HG02852 (cell line): ENCODE measurements at regions not wholly inside any gene's neighbourhood (a gene's known extent, or its start where the extent isn't known, plus 50 kb on each side); places are given as distances from the start of the nearest gene placed in this dataset.

Source experiments
- ATAC-seq: cut with Tn5 transposase; IDR thresholded peaks from one replicate; pipeline ENCODE4 v1.9.1; 2021; ENCODE audit warnings: mild to moderate bottlenecking, moderate library complexity; ENCODE audit not compliant: unreplicated experiment

GRCh38 chr10:3471927-3472286, 299.3 kb upstream of the PITRM1 start:
- no peak for ATAC-seq

DNA sequence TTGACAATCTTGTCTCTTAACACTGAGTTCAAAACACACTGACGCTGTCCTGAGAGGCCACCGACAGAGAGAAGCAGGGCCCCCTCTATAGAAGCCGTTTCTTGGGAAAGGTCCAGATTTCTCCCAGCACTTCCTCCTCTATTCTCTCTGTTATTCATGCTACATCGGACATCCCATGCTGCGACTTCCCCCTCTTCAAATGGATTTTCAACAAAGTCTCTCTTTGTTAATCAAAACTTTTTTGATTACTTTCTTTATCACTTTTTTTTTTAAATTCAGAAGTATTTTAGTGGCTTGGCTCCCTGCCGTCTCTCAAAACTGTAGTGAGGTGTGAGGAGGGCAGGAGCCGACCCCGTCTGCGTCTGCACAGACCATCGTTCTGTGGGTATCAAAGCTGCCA, 298.9 kb upstream of the PITRM1 start:
- no peak for ATAC-seq

DNA sequence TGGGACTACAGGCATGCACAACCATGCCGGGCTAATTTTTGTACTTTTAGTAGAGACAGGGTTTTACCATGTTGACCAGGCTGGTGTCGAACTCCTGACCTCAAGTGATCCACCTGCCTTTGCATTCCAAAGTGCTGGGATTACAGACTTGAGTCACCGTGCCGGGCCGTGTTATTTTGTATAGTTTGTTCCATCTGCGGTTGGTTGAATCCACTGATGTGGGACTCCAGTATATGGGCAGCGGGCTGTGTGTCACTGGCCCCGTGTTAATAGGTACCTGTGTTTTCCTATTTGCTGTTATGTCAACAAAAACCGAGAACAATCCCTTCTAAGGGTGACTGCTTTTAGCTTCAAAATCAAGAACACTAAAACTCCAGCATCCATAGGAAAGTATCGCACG, 297.6 kb upstream of the PITRM1 start:
- no peak for ATAC-seq

DNA sequence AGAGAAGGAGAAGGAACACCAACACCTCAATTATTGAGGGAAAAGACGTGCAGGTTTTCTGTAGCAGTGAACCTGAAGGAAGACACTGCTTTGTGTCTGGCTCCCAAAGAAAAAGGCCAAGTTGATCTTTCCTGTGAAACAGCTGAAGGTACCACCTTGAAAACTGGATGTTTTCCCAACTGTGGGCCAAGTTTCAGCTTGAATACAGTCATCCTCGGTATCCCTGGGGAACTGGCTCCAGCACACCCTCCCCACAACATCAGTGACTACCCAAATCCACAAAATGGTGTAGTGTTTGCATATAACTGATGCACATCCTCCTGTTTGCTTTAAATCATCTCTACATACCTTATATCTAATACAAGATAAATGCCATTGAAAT, 297.0 kb upstream of the PITRM1 start:
- no peak for ATAC-seq

GRCh38 chr10:3468919-3469638, 296.5 kb upstream of the PITRM1 start:
- peak; percentile 69 for ATAC-seq

DNA sequence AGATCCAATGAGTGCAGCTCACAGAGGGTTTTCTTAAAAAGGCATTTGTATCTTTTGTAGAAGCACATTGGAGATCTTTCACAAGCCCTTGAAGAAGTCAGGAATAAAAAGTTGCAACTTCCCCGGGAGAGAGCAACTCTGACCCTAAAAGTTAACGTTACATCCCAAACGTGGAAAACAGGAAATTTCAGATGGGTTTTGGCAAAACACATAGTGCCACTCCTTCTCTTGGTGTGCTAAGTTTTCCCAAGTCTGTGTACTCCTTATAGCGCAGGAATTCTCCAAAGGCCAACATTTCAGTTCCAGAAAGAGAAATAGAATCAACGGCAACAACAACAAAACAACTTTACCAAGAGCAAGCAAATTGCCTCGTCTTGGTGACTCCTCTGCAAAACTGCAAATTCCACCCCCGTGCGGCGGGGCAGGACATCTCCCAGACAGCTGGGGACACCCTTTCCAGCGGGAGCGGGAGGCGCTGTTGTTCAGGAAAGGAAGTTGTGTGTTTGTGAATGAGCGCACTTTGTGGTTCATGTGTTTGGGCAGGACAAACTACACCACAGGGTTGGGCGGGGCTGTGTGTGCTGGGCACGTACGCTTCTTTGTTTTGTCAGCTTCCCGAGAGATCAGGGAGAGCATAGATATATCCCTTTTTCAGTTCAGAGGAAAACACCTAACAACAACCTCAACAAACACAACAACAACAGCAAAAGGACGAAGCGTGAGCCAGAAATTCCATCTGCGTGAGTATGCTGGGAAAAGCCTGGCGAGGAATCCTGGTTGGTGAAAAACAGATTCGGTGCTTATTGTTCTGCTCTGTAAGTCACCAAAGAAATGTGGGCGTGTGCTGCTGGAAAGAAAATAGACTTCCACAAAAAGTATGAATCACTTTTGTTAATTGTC, 294.7 kb upstream of the PITRM1 start:
- no peak for ATAC-seq

- ATAC-seq: no peak
Observed at GRCh38 chr10:3465406-3465891, 292.9 kb upstream of the PITRM1 start.

- no peak for ATAC-seq
Observed at GRCh38 chr10:3464760-3465405, 292.3 kb upstream of the PITRM1 start.

- no peak for ATAC-seq
Observed at GRCh38 chr10:3460420-3461128, 288.0 kb upstream of the PITRM1 start.

DNA sequence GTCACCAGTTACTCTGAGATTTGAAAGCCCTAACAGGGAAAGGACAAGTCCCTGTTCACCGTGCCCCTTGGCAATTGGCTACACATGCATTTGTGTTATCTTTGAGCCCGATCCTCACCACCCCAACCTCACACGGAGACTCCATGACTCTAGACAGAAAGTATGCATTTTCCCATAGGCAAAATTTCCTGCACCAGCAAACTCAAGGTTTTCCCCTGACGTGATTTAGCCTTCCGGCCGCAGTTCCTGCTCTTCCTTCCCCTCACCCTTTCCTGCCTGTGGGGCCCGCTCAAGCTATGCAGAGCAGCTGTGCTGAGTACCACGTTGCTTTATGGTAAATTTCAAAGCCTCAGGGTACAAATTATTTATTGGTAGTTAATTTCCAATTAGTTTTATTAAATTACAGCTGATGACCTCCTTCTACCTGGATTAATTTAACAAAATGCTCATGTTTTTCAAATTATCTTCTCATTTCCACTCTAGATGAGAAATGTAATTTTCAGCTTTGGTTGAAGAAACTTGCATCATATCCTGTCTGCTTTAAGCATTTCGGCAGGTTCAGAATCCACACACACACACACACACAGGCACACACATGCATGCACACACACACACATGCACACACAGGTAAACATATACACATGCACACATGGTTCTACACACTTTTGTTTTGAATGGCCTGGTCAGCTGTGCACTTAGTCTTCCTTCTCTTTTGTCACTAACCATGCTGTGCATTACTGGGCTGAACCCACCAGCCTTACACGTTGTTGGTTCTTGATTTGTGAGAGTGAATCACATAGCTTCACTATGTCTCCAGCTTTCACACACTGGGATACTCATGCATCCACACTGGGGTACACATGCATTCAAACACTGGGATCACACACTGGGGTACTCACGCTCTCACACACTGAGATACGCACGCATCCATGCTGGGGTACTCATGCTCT, 283.1 kb upstream of the PITRM1 start:
- no peak for ATAC-seq

DNA sequence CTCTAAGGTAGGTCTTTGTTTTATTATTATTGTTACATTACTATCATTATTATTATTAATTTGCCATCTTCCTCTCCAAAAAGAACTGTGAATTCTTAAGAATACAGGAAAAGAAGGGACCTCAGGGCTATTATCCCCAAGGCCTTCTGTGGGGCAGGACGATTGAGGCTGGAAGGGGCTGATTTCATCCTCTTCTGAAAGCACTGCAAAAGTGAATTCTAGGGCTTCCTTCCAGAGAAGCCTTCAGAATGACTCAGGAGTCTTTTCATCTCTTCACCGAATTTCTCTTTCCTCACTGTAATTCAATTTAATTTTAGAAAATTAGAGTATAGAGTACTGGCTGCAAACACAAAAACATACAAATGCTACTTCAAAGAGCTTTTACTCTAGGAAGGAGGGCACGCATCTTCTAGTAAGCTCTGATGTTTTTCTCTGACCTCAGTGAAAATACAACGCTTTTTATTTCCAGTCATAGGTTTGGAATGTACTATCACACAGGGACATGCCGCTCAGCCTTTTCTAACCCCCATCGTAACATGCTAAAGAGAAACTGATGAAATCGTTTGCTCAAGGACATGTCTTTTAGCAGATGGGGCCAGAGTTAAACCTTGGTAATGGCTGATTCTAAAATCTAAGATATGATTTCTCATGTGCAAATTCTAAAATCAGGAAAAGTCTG, 280.2 kb upstream of the PITRM1 start:
- ATAC-seq: no peak

DNA sequence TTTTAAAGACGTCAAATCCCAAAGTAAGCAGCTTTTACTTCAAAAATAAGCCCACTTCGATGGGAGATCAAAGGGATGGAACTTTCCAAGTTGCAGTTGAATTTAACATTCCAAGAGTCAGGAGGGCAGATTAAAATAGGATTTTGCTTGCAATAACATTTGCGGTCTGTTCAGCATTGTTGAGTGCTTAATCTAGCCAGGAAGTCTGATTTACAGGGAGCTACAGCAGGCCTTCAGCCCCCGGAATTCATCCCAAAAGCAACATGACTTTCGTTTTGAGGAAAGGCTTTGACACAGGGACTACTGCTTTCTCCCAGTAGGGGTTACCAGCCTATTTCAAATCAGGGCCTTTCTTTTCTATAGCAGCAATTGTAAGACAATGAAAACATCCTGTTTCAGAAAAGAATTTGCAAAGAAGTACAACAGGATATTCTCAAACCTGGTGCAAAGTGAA, 279.6 kb upstream of the PITRM1 start:
- no peak for ATAC-seq

DNA sequence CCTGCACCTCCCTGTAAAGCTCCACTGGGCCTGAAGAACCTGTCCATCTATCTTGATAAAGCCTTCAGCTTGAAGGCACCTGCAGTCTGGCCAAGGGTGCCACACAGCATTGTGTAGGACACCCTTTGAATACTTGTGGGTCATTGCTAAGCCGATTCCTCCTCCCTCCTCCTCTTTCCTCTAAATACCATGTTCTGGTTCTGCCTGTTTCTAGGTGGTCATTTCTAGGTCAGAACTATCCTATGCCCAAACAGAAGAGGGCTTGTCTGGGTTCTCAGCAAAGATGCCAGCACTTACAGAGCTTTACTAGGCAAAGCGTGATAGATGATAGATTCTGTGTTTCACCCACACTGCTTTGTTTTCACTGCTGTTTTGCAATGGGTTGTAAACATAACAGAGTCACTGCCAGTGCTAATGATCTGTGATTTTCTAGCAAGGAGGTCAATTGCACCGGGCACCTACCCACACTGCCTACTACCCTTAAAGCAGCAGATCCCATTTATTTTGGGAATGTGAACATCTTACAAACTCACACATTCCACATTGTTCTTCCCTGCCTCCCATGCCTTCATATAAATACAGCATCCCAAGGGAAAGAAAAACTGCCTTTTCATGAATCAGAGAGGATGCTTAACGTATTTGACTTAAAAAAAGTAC, 279.1 kb upstream of the PITRM1 start:
- no peak for ATAC-seq

GRCh38 chr10:3446221-3446620, 273.6 kb upstream of the PITRM1 start:
- no peak for ATAC-seq

DNA sequence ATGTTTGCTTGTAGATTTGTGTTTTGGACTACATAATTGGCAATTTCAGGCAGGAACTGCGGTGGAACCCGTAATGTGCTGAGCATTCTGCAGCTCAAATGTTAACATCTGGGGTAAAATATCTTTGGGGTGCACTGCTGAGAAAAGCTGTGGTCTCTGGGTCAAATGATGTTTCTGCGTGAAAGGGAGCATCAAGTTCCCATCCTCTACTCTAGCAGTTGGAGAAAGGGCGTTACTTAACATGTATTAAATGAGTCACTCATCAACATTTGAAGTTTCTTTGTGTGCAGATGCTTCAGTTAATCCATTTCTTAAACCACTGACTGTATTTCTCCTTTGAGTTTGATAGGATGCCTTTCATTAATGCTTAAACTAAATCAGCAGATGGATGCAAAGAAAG, 273.1 kb upstream of the PITRM1 start:
- no peak for ATAC-seq

GRCh38 chr10:3442451-3442990, 269.9 kb upstream of the PITRM1 start:
- no peak for ATAC-seq

GRCh38 chr10:3439183-3439582, 266.6 kb upstream of the PITRM1 start:
- ATAC-seq: no peak

GRCh38 chr10:3438606-3439005, 266.0 kb upstream of the PITRM1 start:
- ATAC-seq: no peak
